Heart right ventricle (tissue), 16 donors: ENCODE measurements at regions not wholly inside any gene's neighbourhood (a gene's known extent, or its start where the extent isn't known, plus 50 kb on each side); places are given as distances from the start of the nearest gene placed in this dataset.

Experiments
- ATAC-seq, 8 donors: fragments of 200-7000 bp; cut with Tn5 transposase; one replicate each; pipeline ENCODE4 v1.9.1; 2020; ENCODE audit warnings: mild to moderate bottlenecking in 8 of 8, moderate library complexity in 8 of 8, moderate number of reproducible peaks in 1 of 8
- DNase-seq, 2 donors: peaks; one replicate each; pipeline ENCODE4 v3.0.0-alpha.2; 2020
- H3K27ac ChIP-seq, 10 donors: fragments of 200-600 bp; sonication (generic) in 2 of 10; one replicate each; pipeline versions ENCODE4 v1.5.0 to v1.8.0; 2020 to 2022; ENCODE audit warnings: mild to moderate bottlenecking in 3 of 10
- H3K27me3 ChIP-seq, 7 donors: fragments of 200-600 bp; one replicate each; pipeline ENCODE4 v1.8.0; 2021 to 2022; ENCODE audit warnings: mild to moderate bottlenecking in 2 of 7
- H3K36me3 ChIP-seq, 9 donors: fragments of 200-600 bp; sonication (generic) in 1 of 9; one replicate each; pipeline versions ENCODE4 v1.5.0 to v1.8.0; 2020 to 2022; ENCODE audit warnings: mild to moderate bottlenecking in 2 of 9
- H3K4me1 ChIP-seq, 9 donors: fragments of 200-600 bp; sonication (generic) in 1 of 9; one replicate each; pipeline versions ENCODE4 v1.5.0 to v1.8.0; 2020 to 2022; ENCODE audit warnings: mild to moderate bottlenecking in 4 of 9
- H3K4me3 ChIP-seq, 10 donors: fragments of 200-600 bp; sonication (generic) in 2 of 10; one replicate each; pipeline versions ENCODE4 v1.5.0 to v1.8.0; 2020 to 2022; ENCODE audit warnings: mild to moderate bottlenecking in 7 of 10, moderate library complexity in 2 of 10
- H3K9me3 ChIP-seq, 11 donors: fragments of 200-600 bp in 10 of 11; sonication (generic) in 2 of 11; one replicate each; pipeline versions ENCODE4 v1.5.0 to v1.8.0; 2013 to 2022; ENCODE audit warnings: mild to moderate bottlenecking in 2 of 11, control low read depth in 1 of 11, moderate library complexity in 1 of 11
- CTCF ChIP-seq, 9 donors: fragments of 200-600 bp; sonication (generic) in 2 of 9; IDR thresholded peaks; one replicate each; pipeline versions ENCODE4 v1.5.0 to v1.8.0; 2021 to 2022; ENCODE audit warnings: antibody characterized with exemption in 9 of 9, mild to moderate bottlenecking in 5 of 9, moderate library complexity in 1 of 9
- WGBS, 2 donors: extraction: QIAGEN DNeasy Blood & Tissue Kit; methylation state at CpG; one replicate each; pipeline ENCODE4 v1.1.7; 2013; ENCODE audit warnings: inconsistent platforms in 1 of 2; 5-methylcytosine and 5-hydroxymethylcytosine counted together
- intact Hi-C, 10 donors: fragments of 100-400 bp; cut with DNase I; formaldehyde crosslinking; loops; one replicate each; pipeline versions ENCODE4 v1.11.1 to v1.14.2; 2022
- donor health status: Arrhythmogenic right ventricular cardiomyopathy.
- donor health status: ischemic (EF 13 %, LVEDD 7.1; RV severe dilation, severe dysfunction).
- donor health status: healthy with polysubstance abuse.
- donor health status: DM: no; HTN: yes; CAD: no.
- donor health status: DM: no; HTN: no; CAD: no.
- donor health status: ischemic (EF 25% LVEDD 6.9; RV normal size, moderate dysfunction).
- donor health status: ischemic (EF 25% LVEDD 5.7; RV mildly dilated, moderate dysfunction).
- donor health status: healthy.
- donor health status: DM: yes; HTN: yes; CAD: no.
- donor health status: Ischemic cardiomyopathy.
- donor health status: ischemic (EF 35%, LVEDD 5.7; RV mildly dilated, moderate dysfunction).
- donor health status: nonischemic (EF 11% LVEDD 7.7; RV severe dilation, severe dysfunction).
- donor health status: DM: yes; HTN: yes; CAD: no.
- donor health status: PGD.
- donor health status: ischemic (EF 29% LVEDD 5.4; RV normal size, mild dysfunction).
- donor health status: nonischemic (EF 23%, LVEDD 6.1; RV moderate dilation, normal function).

GRCh38 chr7:110413038-110413437 lies 677.9 kb upstream of the LRRN3 start:
- DNase-seq (no peak), ATAC-seq (no peak)
- intact Hi-C loops = no loop called here
- no peaks in the 10 kb centered on the region for H3K4me1 ChIP-seq
- no peak overlapping the region for H3K27ac ChIP-seq
- no peak overlapping the region for H3K4me3 ChIP-seq
- TF ChIP-seq CTCF (IDR thresholded peaks at IDR 0.05) = no peak
- no peaks in the 10 kb centered on the region for H3K27me3 ChIP-seq
- no peaks in the 10 kb centered on the region for H3K36me3 ChIP-seq
- H3K9me3 ChIP-seq = peaks cover 0 to 13% (median 0%) of the 10 kb centered on the region in 11 donors

GRCh38 chr7:110417611-110418010 lies 673.3 kb upstream of the LRRN3 start:
- intact Hi-C loops = no loop called here
- Histone ChIP-seq H3K27ac (no peak overlapping the region), H3K4me3 (no peak overlapping the region), H3K9me3 (no peaks in the 10 kb centered on the region), H3K4me1 (no peaks in the 10 kb centered on the region), H3K36me3 (no peaks in the 10 kb centered on the region), H3K27me3 (no peaks in the 10 kb centered on the region)
- ATAC-seq = no peak
- 67 to 70% methylated on average over 2 of the region's 2 CpGs for WGBS, 2 donors
- no peak for TF ChIP-seq CTCF (IDR thresholded peaks at IDR 0.05)
- DNase-seq = no peak

GRCh38 chr7:110418659-110419280 lies 672.2 kb upstream of the LRRN3 start:
- WGBS, 2 donors = 53 to 60% methylated on average over 2 of the region's 2 CpGs
- no peaks in the 10 kb centered on the region for H3K27me3 ChIP-seq
- H3K36me3 ChIP-seq = no peaks in the 10 kb centered on the region
- no peak overlapping the region for H3K4me3 ChIP-seq
- ATAC-seq = no peak
- H3K27ac ChIP-seq = no peak overlapping the region
- no peaks in the 10 kb centered on the region for H3K4me1 ChIP-seq
- H3K9me3 ChIP-seq = no peaks in the 10 kb centered on the region
- intact Hi-C loops = no loop called here
- DNase-seq = no peak
- TF ChIP-seq CTCF (IDR thresholded peaks at IDR 0.05) = no peak

DNA sequence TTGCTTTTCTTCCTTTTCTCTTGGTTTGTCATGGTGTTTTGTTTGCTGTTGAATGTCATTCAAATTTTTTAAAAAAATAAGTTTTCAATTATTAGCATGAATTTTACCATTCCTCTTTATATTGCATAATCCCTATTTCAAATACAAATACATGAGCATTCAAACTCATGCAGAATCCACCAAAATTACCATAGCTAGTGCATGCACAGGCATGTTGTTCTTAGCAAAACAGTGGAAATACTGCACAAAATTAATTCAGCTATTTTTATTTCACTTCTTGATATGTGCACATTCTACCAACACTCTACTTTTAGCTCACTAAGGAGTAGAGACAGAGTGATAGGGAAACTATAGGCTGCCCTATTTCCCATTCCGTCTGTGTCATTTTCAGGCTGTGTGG lies 670.1 kb upstream of the LRRN3 start:
- no peak for TF ChIP-seq CTCF (IDR thresholded peaks at IDR 0.05)
- intact Hi-C loops = no loop called here

More for the DNA sequence above, 670.1 kb upstream of the LRRN3 start:
- Histone ChIP-seq H3K9me3 (no peaks in the 10 kb centered on the region), H3K4me1 (no peaks in the 10 kb centered on the region), H3K27ac (no peak overlapping the region), H3K4me3 (no peak overlapping the region), H3K27me3 (no peaks in the 10 kb centered on the region), H3K36me3 (no peaks in the 10 kb centered on the region)
- ATAC-seq = no peak
- WGBS, 2 donors = 74 to 78% methylated on average over 1 of the region's 1 CpG
- DNase-seq = no peak
